Upper lobe of right lung (tissue), 1 donor: ENCODE measurements at regions not wholly inside any gene's neighbourhood (a gene's known extent, or its start where the extent isn't known, plus 50 kb on each side); places are given as distances from the start of the nearest gene placed in this dataset.

Experiments
- ATAC-seq: fragments of 200-7000 bp; cut with Tn5 transposase; one replicate; pipeline ENCODE4 v1.9.1; 2020; ENCODE audit warnings: mild to moderate bottlenecking, moderate library complexity
- DNase-seq: peaks from one replicate; pipeline ENCODE4 v3.0.0-alpha.2; 2020
- H3K27ac ChIP-seq: fragments of 200-600 bp; one replicate; pipeline ENCODE4 v1.8.0; 2022
- H3K27me3 ChIP-seq: fragments of 200-600 bp; one replicate; pipeline ENCODE4 v1.8.0; 2022; ENCODE audit warnings: mild to moderate bottlenecking
- H3K36me3 ChIP-seq: fragments of 200-600 bp; one replicate; pipeline ENCODE4 v1.8.0; 2022
- H3K4me1 ChIP-seq: fragments of 200-600 bp; one replicate; pipeline ENCODE4 v1.8.0; 2022
- H3K4me3 ChIP-seq: fragments of 200-600 bp; one replicate; pipeline ENCODE4 v1.8.0; 2022; ENCODE audit warnings: mild to moderate bottlenecking
- H3K9me3 ChIP-seq: fragments of 200-600 bp; one replicate; pipeline ENCODE4 v1.8.0; 2022
- CTCF ChIP-seq: fragments of 200-600 bp; IDR thresholded peaks from one replicate; pipeline ENCODE4 v1.8.0; 2022; ENCODE audit warnings: antibody characterized with exemption
- intact Hi-C: fragments of 100-400 bp; cut with DNase I; formaldehyde crosslinking; loops from one replicate; pipeline ENCODE4 v1.11.0; 2022
- donor health status: DM: no; HTN: yes; CAD: no; lungs with severe emphysema.

- intact Hi-C loops = no loop called here
Observed at GRCh38 chr10:56902554-56902953, 541.5 kb upstream of the ZWINT start.

GRCh38 chr10:56895306-56895705, 534.2 kb upstream of the ZWINT start:
- no peaks in the 10 kb centered on the region for H3K9me3 ChIP-seq
- ATAC-seq = no peak
- intact Hi-C loops = no loop called here

More at GRCh38 chr10:56902554-56902953, 541.5 kb upstream of the ZWINT start:
- Histone ChIP-seq H3K4me3 (no peak overlapping the region), H3K9me3 (no peaks in the 10 kb centered on the region), H3K36me3 (no peaks in the 10 kb centered on the region), H3K27me3 (no peaks in the 10 kb centered on the region), H3K27ac (no peak overlapping the region), H3K4me1 (no peaks in the 10 kb centered on the region)
- DNase-seq (no peak), ATAC-seq (no peak)
- no peak for TF ChIP-seq CTCF

GRCh38 chr10:56881218-56881617, 520.2 kb upstream of the ZWINT start:
- Histone ChIP-seq H3K36me3 (no peaks in the 10 kb centered on the region), H3K9me3 (no peaks in the 10 kb centered on the region), H3K27ac (no peak overlapping the region), H3K4me3 (no peak overlapping the region), H3K4me1 (no peaks in the 10 kb centered on the region), H3K27me3 (no peaks in the 10 kb centered on the region)
- intact Hi-C loops = no loop called here
- no peak for TF ChIP-seq CTCF
- ATAC-seq (peak; percentile 69), DNase-seq (no peak)

More at GRCh38 chr10:56895306-56895705, 534.2 kb upstream of the ZWINT start:
- Histone ChIP-seq H3K27ac (no peak overlapping the region), H3K36me3 (no peaks in the 10 kb centered on the region), H3K4me3 (no peak overlapping the region), H3K27me3 (no peaks in the 10 kb centered on the region), H3K4me1 (no peaks in the 10 kb centered on the region)
- no peak for DNase-seq
- TF ChIP-seq CTCF = no peak

GRCh38 chr10:56880606-56881005, 519.5 kb upstream of the ZWINT start:
- Histone ChIP-seq H3K4me3 (no peak overlapping the region), H3K4me1 (no peaks in the 10 kb centered on the region), H3K36me3 (no peaks in the 10 kb centered on the region), H3K9me3 (no peaks in the 10 kb centered on the region), H3K27me3 (no peaks in the 10 kb centered on the region), H3K27ac (no peak overlapping the region)
- DNase-seq = peak; percentile 34
- ATAC-seq = peak; percentile 35
- intact Hi-C loops = no loop called here
- no peak for TF ChIP-seq CTCF

- Histone ChIP-seq H3K4me1 (no peaks in the 10 kb centered on the region), H3K36me3 (no peaks in the 10 kb centered on the region), H3K9me3 (no peaks in the 10 kb centered on the region), H3K27ac (no peak overlapping the region), H3K27me3 (no peaks in the 10 kb centered on the region), H3K4me3 (no peak overlapping the region)
- intact Hi-C loops = no loop called here
- ATAC-seq = peak; percentile 76
- TF ChIP-seq CTCF = no peak
- DNase-seq = no peak
Observed at GRCh38 chr10:56874950-56875349, 513.9 kb upstream of the ZWINT start.

GRCh38 chr10:56871160-56871668, 510.2 kb upstream of the ZWINT start:
- Histone ChIP-seq H3K4me3 (no peak overlapping the region), H3K27me3 (no peaks in the 10 kb centered on the region)

More at GRCh38 chr10:56871160-56871668, 510.2 kb upstream of the ZWINT start:
- Histone ChIP-seq H3K4me1 (no peaks in the 10 kb centered on the region), H3K27ac (no peak overlapping the region), H3K36me3 (no peaks in the 10 kb centered on the region), H3K9me3 (no peaks in the 10 kb centered on the region)
- DNase-seq = no peak
- ATAC-seq = no peak
- TF ChIP-seq CTCF = no peak
- intact Hi-C loops = no loop called here
